Skeletal muscle satellite cell (primary cell): ENCODE measurements at regions not wholly inside any gene's neighbourhood (a gene's known extent, or its start where the extent isn't known, plus 50 kb on each side); places are given as distances from the start of the nearest gene placed in this dataset.

Source experiments
- H3K27me3 ChIP-seq: 2 replicates; pipeline ENCODE4 v1.7.0; 2013; ENCODE audit warnings: low read length; ENCODE audit not compliant: control insufficient read depth, insufficient read depth
- H3K36me3 ChIP-seq: 2 replicates; pipeline ENCODE4 v1.7.0; 2013; ENCODE audit warnings: mild to moderate bottlenecking, control low read depth, low read length; ENCODE audit not compliant: insufficient read depth
- H3K4me1 ChIP-seq: 2 replicates; pipeline ENCODE4 v1.7.0; 2013; ENCODE audit warnings: low read length; ENCODE audit not compliant: control insufficient read depth, insufficient read depth
- H3K4me2 ChIP-seq: 2 replicates; pipeline ENCODE4 v1.7.0; 2013; ENCODE audit warnings: mild to moderate bottlenecking, low read length
- H3K4me3 ChIP-seq: 2 replicates; pipeline ENCODE4 v1.7.0; 2013; ENCODE audit warnings: low read length
- H3K9ac ChIP-seq: 2 replicates; pipeline ENCODE4 v1.7.0; 2013; ENCODE audit warnings: mild to moderate bottlenecking, low read depth, low read length, moderate library complexity
- H3K9me3 ChIP-seq: replicated peaks from 2 replicates; pipeline ENCODE4 v1.7.0; 2013; ENCODE audit warnings: mild to moderate bottlenecking, control low read depth, low read length

DNA sequence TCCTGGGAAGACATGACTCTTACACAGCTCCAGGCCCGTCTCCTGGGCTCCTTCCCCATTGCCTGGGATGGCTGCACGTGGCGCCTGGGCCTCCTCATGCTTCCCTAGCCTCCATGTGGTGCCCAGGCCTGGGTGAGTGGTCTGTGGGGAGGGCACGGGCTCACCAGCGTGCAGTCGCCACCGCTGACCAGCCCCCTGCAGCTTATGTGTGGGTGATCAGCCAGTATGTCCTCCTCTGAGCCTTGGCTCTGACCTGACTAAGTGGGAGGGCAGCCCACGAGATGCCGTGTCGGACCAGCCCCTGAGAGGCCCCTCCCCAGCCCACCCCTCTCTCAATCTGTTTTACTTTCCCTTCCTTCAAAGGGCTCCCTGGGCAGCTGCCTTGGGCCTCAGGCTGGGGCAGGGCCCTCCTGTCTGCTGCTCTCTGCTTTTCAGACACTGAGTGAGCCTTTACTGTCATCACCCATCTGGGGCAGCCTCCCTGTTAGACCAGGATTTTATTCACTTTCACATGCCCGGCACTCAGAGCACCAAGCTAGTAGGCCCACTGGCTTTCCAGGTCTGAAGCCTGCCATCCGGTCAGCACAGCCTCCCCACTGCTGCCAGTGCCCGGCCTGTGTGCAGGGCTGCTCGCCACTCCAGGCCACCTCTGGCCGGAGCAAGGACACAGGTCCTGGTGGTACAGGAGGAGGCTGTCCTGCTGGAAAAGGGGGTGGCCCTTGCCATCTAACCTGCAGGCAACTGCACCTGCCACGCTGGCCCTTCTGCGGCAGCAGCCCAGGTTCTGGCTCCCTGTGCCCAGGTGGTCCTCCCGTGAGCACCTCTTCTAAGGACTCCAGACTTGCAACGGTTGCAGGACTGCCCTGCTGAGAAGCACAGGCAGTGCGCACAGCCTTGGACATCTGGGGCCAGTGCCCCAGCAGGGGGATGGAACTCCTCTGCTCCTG, 84.9 kb upstream of the HPCAL1 start:
- Histone ChIP-seq H3K27me3 (no peaks in the 10 kb centered on the region), H3K4me1 (peaks cover 15% of the 10 kb centered on the region), H3K36me3 (no peaks in the 10 kb centered on the region), H3K4me2 (no peak overlapping the region), H3K9me3 (no peaks in the 10 kb centered on the region), H3K4me3 (no peak overlapping the region), H3K9ac (no peak overlapping the region)

DNA sequence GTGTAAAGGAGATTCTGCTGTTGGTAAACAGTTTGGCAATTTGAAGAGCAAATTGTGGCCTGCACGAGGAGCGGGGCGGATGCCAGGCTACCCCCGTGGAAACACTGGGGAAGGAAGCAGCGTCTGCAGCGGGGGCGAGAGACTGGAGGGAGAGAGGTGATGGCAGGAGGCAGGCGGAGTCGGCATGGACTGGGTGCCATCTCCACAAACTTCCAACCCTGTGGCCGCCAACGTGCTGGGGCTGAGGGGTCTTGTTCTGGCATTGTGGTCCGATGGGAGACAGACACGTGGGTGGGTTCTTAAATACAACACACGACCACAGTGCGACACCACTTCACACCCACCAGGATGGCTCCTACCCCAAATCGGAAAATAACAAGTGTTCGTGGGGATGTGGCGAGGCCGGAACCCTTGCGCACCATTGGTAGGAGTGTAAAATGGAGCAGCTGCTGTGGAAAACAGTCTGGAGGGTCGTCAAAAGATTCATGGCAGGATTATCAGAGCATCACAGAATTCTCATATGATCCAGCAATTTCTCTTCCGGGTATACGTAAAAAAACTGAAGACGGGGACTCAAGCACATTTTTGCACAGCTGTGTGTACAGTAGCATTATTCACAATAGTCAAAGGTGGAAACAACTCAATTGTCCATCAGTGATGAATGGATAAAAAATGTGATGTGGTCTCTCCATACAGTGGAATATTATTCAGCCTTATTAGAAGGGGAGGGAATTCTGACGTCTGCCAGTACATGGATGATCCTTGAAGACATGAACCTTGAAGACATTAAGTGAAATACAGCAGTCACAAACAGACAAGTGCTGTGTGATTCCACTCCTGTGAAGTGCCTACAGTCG, 82.4 kb upstream of the HPCAL1 start:
- Histone ChIP-seq H3K27me3 (peaks cover 6% of the 10 kb centered on the region), H3K4me3 (no peak overlapping the region), H3K9me3 (no peaks in the 10 kb centered on the region), H3K4me2 (peak overlapping the region; percentile 59), H3K9ac (no peak overlapping the region), H3K4me1 (peaks cover 15% of the 10 kb centered on the region), H3K36me3 (no peaks in the 10 kb centered on the region)

DNA sequence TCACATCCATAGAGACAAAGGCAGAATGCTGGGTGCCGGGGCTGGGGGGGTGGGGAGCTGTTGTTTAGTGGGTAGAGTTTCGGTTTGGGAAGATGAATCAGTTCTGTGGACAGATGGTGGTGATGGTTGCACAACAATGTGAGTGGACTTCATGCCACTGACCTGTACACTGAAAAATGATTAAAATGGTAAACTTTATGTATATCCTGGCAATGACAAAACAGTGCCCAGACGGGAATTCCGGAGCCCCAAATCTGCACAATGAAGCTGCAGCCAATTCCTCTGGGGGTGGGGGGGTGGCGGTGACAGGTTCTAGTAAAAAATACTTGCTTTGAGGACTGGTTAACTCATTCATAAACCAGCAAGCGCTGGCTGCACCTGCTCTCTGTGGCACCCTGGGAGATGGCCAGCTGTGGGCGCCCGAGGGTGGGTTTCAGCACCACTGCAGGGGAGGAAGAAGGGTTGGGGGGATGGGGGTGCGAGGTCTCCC, 81.8 kb upstream of the HPCAL1 start:
- H3K9ac ChIP-seq: no peak overlapping the region
- H3K4me2 ChIP-seq: peak overlapping the region; percentile 59
- H3K4me1 ChIP-seq: peaks cover 15% of the 10 kb centered on the region
- H3K4me3 ChIP-seq: no peak overlapping the region
- peaks cover 10% of the 10 kb centered on the region for H3K27me3 ChIP-seq
- H3K9me3 ChIP-seq: no peaks in the 10 kb centered on the region
- H3K36me3 ChIP-seq: no peaks in the 10 kb centered on the region

DNA sequence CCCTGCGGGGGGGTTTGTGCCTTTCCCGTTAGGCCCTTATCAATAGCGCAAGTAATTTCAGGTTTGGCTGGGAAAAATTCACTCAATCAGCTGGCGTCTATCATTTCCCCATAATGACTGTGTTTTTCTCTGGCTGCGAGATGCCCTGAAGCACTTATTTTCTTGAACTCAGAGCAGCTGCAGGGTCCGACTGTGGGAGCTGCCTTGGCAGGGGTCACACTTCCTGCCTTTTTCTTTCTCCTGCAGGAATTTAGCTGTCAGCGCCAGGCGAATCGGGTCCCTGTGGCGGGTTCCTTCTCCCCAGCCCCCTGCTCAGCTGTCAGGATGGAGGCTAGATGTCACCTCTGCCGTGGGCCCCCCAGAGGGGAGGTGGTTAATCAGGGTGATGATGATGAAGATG, 81.3 kb upstream of the HPCAL1 start:
- Histone ChIP-seq H3K4me2 (peak overlapping the region; percentile 59), H3K27me3 (peaks cover 15% of the 10 kb centered on the region), H3K4me1 (peaks cover 15% of the 10 kb centered on the region), H3K9me3 (no peaks in the 10 kb centered on the region), H3K36me3 (no peaks in the 10 kb centered on the region), H3K4me3 (no peak overlapping the region), H3K9ac (no peak overlapping the region)

DNA sequence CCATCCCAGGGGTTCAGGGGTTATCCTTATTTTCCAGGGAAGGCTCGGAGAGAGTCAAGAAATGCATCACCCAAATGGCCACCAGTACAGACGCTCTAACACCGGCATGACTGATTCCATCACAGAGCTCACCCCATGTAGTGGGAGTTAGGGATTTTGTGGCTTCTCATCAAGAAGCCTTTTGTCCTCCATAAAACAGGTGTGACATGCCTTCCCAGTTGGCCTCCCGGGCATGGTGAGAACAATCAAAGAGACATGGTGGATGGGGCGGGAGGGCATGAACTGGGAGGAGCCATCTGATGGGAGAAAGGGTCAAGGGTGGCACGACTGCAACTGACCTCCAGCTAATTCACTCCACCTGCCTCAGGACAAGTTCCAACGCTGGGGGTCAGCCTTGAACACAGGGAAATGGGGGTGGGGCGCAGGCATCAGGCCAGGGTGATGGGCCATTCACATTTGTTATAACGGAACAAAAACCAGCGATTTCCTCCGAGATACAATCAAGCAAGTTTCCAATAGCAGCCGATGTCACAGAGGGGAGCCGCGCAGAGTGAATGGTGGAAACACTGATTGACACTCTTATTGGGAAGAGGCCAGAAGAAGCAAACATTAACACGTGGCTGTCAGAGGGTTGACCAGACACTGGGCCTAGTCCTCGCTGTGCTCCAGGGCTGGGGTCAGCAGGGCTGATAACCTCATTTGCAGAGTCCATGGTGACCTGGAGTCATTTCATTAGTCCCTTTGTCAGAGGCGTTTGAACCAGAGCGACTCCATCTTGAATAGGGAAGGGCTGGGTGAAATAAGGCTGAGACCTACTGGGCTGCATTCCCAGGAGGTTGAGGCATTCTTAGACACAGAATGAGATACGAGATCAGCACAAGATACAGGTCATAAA, 80.5 kb upstream of the HPCAL1 start:
- Histone ChIP-seq H3K9me3 (no peaks in the 10 kb centered on the region), H3K4me1 (peaks cover 15% of the 10 kb centered on the region), H3K4me3 (no peak overlapping the region), H3K9ac (no peak overlapping the region), H3K4me2 (no peak overlapping the region), H3K27me3 (peaks cover 19% of the 10 kb centered on the region), H3K36me3 (no peaks in the 10 kb centered on the region)

DNA sequence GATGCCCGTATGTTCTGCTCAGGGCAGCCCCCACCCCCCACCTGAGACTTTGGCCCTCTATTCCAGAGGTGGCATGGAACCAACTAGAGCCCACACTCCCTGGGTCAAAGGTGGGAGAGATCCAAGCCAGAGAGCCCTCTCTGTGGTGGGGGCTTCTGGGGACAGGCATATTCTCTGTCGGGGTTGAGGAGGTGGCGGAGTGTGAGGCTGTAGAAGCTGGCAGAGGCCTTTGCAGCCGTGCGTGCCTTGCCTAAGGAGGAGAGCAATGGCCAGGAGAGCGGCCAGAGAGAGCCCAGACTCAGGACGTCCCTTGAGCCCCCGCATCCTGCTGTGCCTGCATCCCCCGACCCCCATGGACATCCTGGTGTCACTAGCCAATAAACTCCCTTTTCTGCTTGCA, 79.2 kb upstream of the HPCAL1 start:
- Histone ChIP-seq H3K4me1 (peaks cover 15% of the 10 kb centered on the region), H3K4me3 (no peak overlapping the region), H3K9me3 (no peaks in the 10 kb centered on the region), H3K27me3 (peaks cover 19% of the 10 kb centered on the region), H3K36me3 (no peaks in the 10 kb centered on the region), H3K4me2 (no peak overlapping the region), H3K9ac (no peak overlapping the region)

DNA sequence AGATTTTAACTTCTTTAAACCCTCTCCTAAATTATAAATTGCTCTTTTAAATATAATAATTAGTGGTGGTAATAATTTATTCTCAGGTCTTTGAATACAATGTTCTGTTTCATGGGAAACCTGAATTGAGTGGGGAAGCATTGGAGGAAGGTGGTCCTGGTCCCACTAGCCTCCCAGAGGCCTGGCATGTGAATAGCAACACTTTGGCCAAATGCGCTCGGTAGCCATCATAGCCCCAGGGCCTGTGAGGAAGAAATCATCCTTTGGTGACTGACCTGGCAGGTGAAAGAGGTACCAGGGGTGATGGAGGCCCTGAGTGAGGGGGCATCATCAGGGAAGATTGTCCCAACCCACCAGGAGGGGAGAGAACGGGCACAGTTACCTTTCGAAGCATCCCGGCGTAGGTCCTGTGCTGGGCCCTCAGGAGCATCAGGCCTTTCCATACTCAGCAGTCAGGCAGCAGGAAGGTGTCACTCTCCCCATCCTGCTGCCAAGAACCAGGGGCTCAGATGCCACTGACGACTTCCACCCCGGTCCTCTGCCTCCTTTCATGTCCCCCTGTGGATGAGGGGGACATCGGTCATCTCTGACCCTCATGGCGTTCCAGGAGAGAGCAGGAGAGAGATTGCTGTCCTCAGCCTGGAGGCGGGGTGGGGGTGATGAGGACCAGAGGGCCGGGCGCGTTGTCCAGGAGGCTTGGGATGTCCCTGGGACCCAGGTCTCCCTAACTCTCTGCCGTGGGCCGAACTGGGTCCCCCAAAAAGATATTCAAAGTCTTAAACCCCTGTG, 78.6 kb upstream of the HPCAL1 start:
- Histone ChIP-seq H3K36me3 (no peaks in the 10 kb centered on the region), H3K4me3 (no peak overlapping the region), H3K4me2 (no peak overlapping the region), H3K9ac (no peak overlapping the region), H3K27me3 (peaks cover 19% of the 10 kb centered on the region), H3K4me1 (peaks cover 15% of the 10 kb centered on the region), H3K9me3 (no peaks in the 10 kb centered on the region)

DNA sequence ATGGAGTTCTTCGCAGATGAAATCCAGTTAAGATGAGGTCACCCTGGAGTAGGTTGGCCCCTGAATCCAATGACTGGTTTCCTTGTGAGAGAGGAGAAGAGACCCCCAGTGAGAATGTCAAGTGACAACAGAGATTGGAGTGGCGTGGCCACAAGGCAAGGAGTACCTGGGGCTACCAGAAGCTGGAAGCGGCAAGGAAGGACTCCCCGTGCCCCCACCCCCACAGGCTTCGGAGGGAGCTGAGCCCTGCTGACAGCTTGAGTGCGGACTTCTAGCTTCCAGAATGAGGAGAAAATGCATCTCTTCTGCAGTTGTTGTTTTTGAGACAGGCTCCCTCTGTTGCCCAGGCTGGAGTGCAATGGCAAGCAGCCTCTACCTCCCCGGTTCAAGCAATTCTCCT, 78.0 kb upstream of the HPCAL1 start:
- Histone ChIP-seq H3K36me3 (no peaks in the 10 kb centered on the region), H3K9me3 (no peaks in the 10 kb centered on the region), H3K9ac (no peak overlapping the region), H3K4me1 (peaks cover 15% of the 10 kb centered on the region), H3K27me3 (peaks cover 24% of the 10 kb centered on the region), H3K4me2 (no peak overlapping the region), H3K4me3 (no peak overlapping the region)

DNA sequence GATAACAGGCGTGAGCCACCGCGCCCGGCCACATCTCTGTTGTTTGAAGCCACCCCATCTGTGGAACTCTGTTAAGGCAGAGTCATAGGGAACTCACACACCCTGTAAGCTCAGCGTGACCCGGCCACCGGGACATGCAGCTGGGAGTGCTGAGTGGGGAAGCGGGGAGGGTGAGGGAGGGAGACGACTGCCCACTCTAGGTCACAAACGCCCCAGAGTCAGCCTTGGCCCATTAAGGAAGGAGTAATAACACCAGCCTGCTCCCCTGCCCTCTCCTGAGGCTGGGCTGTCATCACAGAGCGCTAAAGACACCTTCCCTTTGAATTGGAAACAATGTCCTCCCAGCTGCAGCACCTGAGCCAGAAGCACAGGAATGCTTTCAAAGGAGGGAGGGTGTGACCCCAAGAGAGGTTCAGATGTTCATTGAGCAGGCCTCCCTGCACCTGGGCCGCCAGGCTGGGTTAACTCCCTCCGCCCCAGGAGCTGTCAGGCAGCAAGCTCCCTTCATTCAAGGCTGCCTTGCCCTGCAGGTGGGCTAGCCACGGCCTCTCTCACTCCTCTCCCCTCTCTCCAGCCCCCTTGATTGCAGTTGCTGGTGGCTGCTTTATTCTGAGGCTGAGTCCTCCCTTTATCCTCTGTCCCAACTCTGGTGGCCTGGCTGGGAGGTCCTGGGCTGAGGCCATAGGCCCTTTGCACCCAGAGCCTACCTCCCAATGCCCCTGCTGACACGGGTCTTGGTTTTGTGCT, 77.2 kb upstream of the HPCAL1 start:
- Histone ChIP-seq H3K27me3 (peaks cover 29% of the 10 kb centered on the region), H3K4me2 (no peak overlapping the region), H3K4me1 (peaks cover 10% of the 10 kb centered on the region), H3K36me3 (no peaks in the 10 kb centered on the region), H3K9me3 (no peaks in the 10 kb centered on the region), H3K4me3 (no peak overlapping the region), H3K9ac (no peak overlapping the region)
